HUES48 (cell line): ENCODE measurements at regions not wholly inside any gene's neighbourhood (a gene's known extent, or its start where the extent isn't known, plus 50 kb on each side); places are given as distances from the start of the nearest gene placed in this dataset.
"Not testable (repeated sequence)": the region's sequence is repeated elsewhere in the genome, so short reads cannot be mapped to it uniquely, and the experiment has no call there.

Experiments
- H3K27ac ChIP-seq: one replicate; pipeline ENCODE4 v1.7.0; 2013; ENCODE audit warnings: low read depth, low read length, inconsistent platforms
- H3K27me3 ChIP-seq: 2 replicates; pipeline ENCODE4 v1.6.1; 2013; ENCODE audit warnings: mild to moderate bottlenecking, low read length; ENCODE audit not compliant: control insufficient read depth, insufficient read depth
- H3K36me3 ChIP-seq: 2 replicates; pipeline ENCODE4 v1.6.1; 2013; ENCODE audit warnings: low read length; ENCODE audit not compliant: control insufficient read depth, insufficient read depth
- H3K4me1 ChIP-seq: 2 replicates; pipeline ENCODE4 v1.6.1; 2013; ENCODE audit warnings: mild to moderate bottlenecking, low read length; ENCODE audit not compliant: control insufficient read depth, insufficient read depth
- H3K4me3 ChIP-seq: 2 replicates; pipeline ENCODE4 v1.5.1; 2013; ENCODE audit warnings: mild to moderate bottlenecking, low read depth, low read length
- H3K9ac ChIP-seq: 2 replicates; pipeline ENCODE4 v1.6.1; 2013; ENCODE audit warnings: mild to moderate bottlenecking, low read depth, low read length, moderate library complexity
- H3K9me3 ChIP-seq: 2 replicates; pipeline ENCODE4 v1.6.1; 2013; ENCODE audit warnings: low read length; ENCODE audit not compliant: control insufficient read depth, insufficient read depth

DNA sequence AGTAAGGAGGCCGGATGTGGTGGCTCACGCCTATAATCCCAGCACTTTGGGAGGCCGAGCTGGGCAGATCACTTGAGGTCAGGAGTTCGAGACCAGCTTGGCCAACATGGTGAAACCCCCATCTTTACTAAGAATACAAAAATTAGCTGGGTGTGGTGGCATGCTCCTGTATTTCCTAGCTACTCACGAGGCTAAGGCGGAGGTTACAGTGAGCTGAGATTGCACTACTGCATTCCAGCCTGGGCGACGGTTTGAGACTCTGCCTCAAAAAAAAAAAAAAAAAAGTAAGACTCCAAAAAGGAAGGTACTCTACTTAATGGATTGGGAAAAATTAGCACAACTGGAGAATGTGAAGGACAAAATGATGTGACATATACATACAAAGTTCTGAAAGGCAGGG lies 130.2 kb upstream of the PTPN20 start:
- H3K27me3 ChIP-seq, H3K9ac ChIP-seq, H3K36me3 ChIP-seq, H3K4me1 ChIP-seq, H3K9me3 ChIP-seq, H3K27ac ChIP-seq, H3K4me3 ChIP-seq: not testable (repeated sequence)

DNA sequence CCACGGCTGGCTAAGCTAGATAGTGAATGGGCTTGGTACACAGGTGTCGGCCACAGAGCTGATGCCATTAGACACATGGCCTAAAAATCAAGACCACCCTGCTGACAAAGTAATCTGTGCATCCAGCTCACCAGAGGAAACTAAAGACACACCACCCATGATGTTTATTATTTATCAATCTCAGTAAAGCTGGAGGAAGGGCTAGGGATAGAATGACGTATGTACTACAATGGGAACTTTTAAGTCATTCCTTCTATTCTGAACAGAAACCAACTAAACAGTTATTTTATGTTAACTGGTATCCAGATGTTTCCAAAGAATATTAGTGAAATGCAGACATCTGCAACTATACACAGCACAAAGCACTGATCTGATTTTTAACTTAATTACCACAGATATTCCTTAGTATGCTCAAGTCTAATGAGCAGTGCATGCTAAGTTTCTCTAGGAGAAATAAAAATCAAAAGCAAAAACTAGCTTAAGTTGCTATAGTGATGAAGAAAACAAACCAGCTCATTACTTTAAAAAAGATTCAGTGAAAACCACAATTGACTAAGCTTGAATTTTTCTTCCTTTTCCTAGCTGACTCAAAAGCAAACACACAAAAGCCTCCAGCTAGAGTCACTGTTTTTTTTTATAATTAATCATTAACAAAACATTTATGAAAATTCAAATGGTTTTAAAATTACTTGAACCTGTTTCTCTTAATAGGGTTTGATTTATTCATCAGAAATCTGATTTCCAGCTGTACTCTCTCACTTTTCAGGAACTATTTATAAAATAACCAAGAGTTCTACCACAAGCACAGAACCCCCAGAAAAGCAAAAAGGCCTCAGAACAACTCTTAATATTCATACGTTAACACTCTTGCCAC lies 129.0 kb upstream of the PTPN20 start:
- H3K27me3 ChIP-seq, H3K9ac ChIP-seq, H3K4me3 ChIP-seq, H3K4me1 ChIP-seq, H3K36me3 ChIP-seq, H3K9me3 ChIP-seq, H3K27ac ChIP-seq: not testable (repeated sequence)

DNA sequence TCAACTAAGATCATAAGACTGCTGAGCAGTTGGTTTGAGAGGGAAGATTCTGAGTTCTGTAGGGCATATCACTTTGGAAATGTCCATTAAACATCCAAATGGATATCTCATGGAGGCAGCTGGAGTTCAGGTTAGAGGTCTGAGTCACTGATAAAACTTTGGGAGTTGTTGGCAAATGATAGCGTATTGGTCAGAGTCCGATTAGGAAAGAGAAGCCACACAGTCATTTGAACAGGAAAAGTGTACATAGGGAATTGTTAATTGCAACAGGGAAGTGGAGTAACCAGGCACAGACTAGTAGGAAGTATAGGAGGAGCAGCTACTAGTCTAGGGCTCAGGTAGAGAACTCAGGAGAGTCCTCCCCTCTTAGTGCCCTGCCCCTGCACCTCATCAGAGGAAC lies 126.6 kb upstream of the PTPN20 start:
- H3K36me3 ChIP-seq, H3K4me1 ChIP-seq, H3K27me3 ChIP-seq, H3K9ac ChIP-seq, H3K27ac ChIP-seq, H3K4me3 ChIP-seq, H3K9me3 ChIP-seq: not testable (repeated sequence)

DNA sequence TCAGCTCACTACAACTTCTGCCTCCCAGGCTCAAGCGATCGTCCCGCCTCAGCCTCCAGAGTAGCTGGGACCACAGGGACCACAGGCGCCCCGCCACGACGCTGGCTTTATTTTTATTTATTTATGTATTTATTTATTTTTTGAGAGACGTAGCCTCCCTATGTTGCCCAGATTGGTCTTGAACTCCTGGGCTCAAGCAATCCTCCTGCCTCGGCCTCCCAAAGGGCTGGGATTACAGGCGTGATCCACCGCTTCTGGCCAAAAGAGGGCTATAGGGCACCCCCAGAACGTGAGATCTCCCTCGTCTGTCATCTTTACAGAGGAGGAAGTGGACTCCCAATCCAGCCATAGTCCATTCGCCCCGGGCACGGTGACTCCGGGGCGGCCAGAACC lies 125.1 kb upstream of the PTPN20 start:
- not testable (repeated sequence) for H3K9ac ChIP-seq, H3K27me3 ChIP-seq, H3K36me3 ChIP-seq, H3K4me1 ChIP-seq, H3K9me3 ChIP-seq, H3K27ac ChIP-seq
- peak overlapping the region; percentile 89 for H3K4me3 ChIP-seq

DNA sequence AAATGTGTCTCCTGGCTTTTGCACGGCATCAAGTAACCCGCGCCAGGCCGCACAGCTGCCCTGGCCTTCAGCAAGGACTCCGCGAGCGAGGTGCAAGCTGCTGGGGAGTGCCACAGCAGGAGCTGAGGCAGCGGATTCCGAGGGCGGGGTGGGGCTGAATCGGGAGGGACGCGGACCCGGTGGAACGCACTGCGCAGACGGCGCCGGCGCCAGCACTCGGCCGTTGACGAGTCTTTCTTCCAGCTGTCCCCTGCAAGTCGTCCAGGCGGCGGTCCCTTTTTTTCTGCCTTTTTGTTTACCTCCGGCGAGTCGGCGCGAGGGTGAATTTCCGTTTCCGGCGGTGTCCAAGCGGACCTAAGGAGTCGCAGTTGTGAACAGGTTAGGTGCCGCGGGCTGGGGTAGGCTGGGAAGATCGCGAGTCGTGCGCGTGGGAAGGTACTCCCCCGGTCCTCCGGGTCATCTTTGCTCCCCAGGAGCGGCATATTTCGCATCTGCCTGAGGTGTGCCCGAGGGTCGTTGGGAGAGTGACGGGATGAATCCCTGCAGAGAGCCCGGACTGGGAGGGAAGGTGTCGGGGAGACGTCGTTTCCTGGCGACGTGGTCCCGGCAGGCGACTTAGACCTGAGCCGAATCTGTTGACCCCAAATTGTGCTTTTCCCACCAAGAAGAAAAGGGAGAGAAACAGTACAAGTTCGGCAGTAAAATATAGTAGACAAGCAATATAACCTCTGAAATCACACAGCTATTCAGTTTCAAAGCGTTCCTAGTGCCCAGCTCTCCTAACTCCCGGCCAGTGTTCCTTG lies 124.5 kb upstream of the PTPN20 start:
- Histone ChIP-seq H3K4me3 (peak overlapping the region; percentile 89), H3K9ac (peak overlapping the region; percentile 89), H3K27ac (peak overlapping the region; percentile 81)
- not testable (repeated sequence) for H3K9me3 ChIP-seq, H3K4me1 ChIP-seq, H3K36me3 ChIP-seq, H3K27me3 ChIP-seq

DNA sequence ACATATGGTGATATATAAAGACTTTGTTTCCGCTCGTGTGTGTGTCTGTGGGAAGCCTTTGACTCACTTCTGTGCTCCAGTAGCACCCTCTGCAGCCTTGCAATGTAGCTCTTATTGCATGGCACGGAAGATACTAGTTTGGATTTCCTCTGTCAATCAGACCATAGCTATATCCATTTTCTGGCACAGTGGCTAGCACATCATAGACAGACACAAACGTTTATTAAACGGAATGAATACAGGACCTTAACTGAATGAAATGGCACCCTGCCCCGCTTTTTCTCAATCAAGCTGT lies 124.0 kb upstream of the PTPN20 start:
- no peaks in the 10 kb centered on the region; the same call in 1 of the 2 replicates for H3K36me3 ChIP-seq
- H3K4me3 ChIP-seq, result peak overlapping the region; percentile 89
- no peaks in the 10 kb centered on the region for H3K9me3 ChIP-seq
- H3K27ac ChIP-seq, result peak overlapping the region; percentile 81
- no peaks in the 10 kb centered on the region for H3K27me3 ChIP-seq
- H3K4me1 ChIP-seq, result no peaks in the 10 kb centered on the region
- no peak overlapping the region for H3K9ac ChIP-seq

DNA sequence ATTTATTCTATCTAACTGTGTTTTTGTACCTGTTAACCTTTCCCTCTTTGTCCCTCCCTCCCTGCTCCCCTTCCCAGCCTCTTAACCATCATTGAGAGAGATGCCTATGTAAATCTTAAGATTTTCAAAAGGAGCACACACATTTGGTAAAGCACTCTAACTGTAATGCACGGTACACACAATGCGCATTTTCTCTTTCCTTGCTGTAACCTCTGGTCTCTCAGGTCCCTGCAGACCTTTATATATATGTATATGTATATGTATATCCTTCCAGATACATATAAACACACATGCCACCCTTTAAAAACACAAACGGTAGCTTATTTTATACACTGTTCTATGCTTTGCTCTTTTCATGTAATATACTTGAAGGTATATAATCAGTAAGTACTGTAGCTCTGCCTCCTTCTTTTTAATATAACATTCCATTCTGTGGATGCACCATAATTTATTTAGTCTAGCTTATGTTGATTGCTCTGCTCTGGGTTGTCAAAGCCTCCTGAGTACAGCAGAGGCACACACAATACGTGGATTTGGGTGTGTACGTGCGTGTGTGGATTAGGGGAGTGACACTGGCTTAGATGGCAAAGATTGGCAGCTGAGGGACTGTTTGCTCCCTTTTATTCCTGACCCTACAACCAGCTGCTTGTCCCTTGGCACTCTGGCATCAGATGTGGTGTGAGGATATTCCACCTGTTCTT lies 118.4 kb upstream of the PTPN20 start:
- H3K36me3 ChIP-seq, H3K4me1 ChIP-seq, H3K9ac ChIP-seq, H3K9me3 ChIP-seq, H3K4me3 ChIP-seq, H3K27ac ChIP-seq, H3K27me3 ChIP-seq: not testable (repeated sequence)

DNA sequence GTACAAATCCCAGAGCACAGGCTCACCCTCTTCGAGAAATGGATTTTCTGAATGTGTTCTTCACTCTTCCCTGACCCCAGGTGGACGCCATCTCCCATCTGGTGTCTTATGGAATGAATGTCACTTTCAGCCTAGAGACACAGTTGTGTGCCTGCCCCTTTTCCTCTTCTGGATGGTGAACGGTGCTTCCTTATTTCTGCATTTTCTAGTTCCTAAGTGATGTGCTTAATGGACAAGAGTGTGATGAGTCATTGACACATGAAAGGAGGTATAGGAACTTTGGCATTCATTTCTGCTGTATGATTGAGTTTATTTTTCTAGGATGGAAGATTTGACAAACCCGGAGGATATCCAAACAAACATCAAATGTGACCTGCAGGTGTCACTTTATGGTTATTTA lies 114.9 kb upstream of the PTPN20 start:
- H3K27ac ChIP-seq, H3K4me1 ChIP-seq, H3K9me3 ChIP-seq, H3K36me3 ChIP-seq, H3K27me3 ChIP-seq, H3K4me3 ChIP-seq, H3K9ac ChIP-seq: not testable (repeated sequence)

DNA sequence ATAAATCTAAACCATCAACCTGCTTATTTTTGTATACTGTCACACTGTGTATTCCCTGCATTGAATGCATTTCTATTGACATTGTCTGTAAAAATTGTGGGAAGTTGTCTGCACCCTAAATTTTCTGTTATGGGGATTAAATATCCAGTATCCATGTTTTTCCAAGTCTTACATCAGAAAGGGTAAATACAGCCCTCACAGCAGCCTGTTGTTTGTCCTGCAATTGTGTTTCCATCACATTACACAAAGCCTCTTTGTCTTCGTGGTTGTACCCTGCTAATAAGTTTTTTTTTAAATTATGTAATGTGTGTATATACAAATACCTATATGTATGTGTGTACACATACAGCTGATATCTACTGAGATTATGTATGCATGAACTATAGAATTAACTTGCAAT lies 109.2 kb upstream of the PTPN20 start:
- H3K36me3 ChIP-seq, H3K4me1 ChIP-seq, H3K9ac ChIP-seq, H3K27ac ChIP-seq, H3K4me3 ChIP-seq, H3K27me3 ChIP-seq, H3K9me3 ChIP-seq: not testable (repeated sequence)

DNA sequence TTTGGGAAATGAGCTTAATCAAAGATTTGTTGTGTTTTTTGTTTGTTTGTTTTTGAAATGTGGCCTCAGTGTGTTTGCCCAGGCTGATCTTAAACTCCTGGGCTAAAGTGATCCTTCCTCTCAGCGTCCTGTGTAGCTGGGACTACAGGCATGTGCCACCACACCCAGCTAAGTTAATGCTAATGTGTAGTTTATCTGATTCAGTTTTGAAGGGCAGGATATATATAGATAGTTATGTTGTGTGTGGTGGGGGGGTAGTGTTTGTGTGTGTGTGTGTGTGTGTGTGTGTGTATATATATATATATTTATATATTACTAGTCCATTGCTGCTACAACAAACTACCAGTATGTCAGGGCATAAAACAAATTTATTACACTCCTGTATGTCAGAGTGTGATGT lies 108.1 kb upstream of the PTPN20 start:
- H3K4me1 ChIP-seq, H3K27me3 ChIP-seq, H3K36me3 ChIP-seq, H3K4me3 ChIP-seq, H3K9me3 ChIP-seq, H3K9ac ChIP-seq, H3K27ac ChIP-seq: not testable (repeated sequence)

DNA sequence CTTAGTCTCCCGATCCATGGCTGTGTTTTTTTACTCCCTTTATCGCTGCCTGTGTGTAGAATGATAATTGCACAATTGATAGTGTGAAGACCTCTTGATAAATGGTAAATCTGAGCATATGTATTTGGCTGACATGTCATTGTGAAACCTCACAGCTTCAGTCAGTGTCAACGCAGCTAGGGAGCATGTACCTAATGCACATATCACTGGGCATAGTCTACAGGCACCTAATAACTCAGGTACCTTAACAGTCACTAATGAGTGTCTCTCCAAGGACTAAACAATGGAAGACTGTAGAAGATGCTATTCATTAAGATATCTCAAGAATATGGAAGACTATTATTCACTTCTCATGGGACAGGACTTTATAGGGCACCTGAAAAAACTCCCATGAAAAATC lies 101.0 kb upstream of the PTPN20 start:
- not testable (repeated sequence) for H3K27ac ChIP-seq, H3K36me3 ChIP-seq, H3K9me3 ChIP-seq, H3K9ac ChIP-seq, H3K4me1 ChIP-seq, H3K27me3 ChIP-seq, H3K4me3 ChIP-seq
